ENCODE measurements at regions not wholly inside any gene's neighbourhood (a gene's known extent, or its start where the extent isn't known, plus 50 kb on each side); places are given as distances from the start of the nearest gene placed in this dataset.

DNA sequence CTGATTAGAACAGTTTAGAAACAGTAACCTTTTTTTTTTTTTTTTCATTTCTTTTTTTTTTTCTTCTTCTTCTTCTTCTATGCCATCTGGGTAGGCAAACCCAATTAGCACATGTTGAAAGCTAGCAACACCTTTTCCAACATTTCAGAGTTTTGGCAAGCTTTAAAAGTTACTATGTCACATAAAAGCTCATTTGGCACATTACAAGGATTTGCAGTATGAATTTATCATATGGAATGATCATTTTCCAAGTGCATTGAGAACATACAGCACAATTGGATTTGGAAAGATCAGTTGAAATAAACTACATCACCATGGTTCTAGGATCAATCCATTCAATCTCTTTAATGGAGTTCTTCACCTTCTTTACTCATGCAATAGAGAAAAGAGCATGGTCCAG is 847.0 kb downstream of the LRRTM4 start:
- POLR2A ChIA-PET (ENCODE audit: low non-redundant PET) = no interaction called here
- TF ChIP-seq, protein P1, sequence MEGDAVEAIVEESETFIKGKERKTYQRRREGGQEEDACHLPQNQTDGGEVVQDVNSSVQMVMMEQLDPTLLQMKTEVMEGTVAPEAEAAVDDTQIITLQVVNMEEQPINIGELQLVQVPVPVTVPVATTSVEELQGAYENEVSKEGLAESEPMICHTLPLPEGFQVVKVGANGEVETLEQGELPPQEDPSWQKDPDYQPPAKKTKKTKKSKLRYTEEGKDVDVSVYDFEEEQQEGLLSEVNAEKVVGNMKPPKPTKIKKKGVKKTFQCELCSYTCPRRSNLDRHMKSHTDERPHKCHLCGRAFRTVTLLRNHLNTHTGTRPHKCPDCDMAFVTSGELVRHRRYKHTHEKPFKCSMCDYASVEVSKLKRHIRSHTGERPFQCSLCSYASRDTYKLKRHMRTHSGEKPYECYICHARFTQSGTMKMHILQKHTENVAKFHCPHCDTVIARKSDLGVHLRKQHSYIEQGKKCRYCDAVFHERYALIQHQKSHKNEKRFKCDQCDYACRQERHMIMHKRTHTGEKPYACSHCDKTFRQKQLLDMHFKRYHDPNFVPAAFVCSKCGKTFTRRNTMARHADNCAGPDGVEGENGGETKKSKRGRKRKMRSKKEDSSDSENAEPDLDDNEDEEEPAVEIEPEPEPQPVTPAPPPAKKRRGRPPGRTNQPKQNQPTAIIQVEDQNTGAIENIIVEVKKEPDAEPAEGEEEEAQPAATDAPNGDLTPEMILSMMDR (conservative IDR thresholded peaks at IDR 0.05; ENCODE audit: low read depth) = no peak
- CTCF ChIA-PET = interaction anchor here (1.0 kb wide), 1 partner anchor 13 kb away, joined by 4 read pairs; no protein-coding TSS in a partner anchor
- H3K27ac ChIP-seq = no peak overlapping the region
- DNase-seq (ENCODE audit: low spot score) = no peak

DNA sequence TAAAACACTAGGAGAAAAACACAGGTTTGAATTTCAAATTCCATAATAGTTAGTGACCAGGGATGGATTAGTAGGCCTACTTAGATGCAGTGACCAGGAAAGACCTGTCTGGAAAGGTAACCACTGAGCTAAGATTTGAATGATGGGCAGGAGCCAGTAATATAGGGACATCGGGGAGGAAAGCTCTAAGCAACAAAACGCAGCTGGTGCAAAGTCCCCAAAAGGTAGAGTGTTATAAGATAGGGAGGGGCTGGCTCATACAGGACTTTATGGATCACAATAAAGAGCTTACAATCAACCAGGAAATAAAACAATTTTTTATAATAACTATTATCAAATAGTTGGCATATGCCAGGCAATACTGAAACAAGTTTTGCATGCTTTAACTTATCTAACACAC is 849.4 kb downstream of the LRRTM4 start:
- CTCF ChIA-PET = no interaction called here
- DNase-seq (ENCODE audit: low spot score) = no peak
- POLR2A ChIA-PET (ENCODE audit: low non-redundant PET) = no interaction called here
- TF ChIP-seq, protein P1 (conservative IDR thresholded peaks at IDR 0.05; ENCODE audit: low read depth) = no peak
- H3K27ac ChIP-seq = no peak overlapping the region

DNA sequence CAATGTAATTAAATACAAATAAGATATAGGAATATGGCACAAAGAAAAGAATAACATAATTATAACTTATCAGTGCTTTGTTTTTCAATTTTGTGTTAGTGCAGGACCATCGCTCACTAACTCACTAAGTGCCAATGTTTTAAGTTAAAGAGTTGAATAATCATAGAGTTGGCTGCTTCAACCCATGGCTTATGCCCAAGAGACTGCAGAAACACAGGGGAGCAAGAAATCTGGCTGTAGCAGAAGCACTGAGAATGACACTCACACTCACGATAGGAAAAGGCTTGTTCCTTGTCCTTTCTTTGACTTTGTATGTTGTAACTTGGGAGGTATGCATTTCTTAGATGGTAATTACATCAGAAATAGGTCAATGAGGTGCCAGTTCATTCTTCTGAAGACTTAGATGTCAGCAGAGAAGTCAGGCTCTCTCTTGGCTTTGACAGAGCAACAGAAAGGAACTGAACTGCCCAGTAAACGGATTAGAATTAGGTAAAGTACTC is 852.2 kb downstream of the LRRTM4 start:
- ChIA-PET POLR2A (ENCODE audit: low non-redundant PET) (no interaction called here), CTCF (no interaction called here)
- H3K27ac ChIP-seq = no peak overlapping the region
- DNase-seq (ENCODE audit: low spot score) = no peak
- TF ChIP-seq, protein P1 (conservative IDR thresholded peaks at IDR 0.05; ENCODE audit: low read depth) = no peak

DNA sequence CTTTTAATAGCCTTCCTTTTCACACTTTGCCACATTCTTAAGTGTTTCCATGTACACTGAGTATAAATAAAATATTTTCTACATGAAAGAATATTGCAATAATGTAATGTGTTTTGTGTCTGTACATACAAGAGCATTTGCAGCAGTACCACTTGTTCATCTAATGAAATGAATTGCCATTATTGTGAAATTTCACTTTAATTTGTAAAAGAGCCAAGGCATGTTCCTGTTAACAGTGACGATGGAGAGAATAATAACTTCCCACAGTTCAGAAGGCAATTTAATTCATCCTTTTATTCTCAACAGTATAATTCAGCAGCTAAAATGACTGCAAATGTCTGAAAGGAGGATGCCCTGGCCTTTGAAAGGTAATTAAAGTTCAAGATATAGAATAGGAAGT is 853.9 kb downstream of the LRRTM4 start:
- ChIA-PET POLR2A (ENCODE audit: low non-redundant PET) (no interaction called here), CTCF (interaction anchor here (0.6 kb wide), 1 partner anchor 670 kb away, joined by 3 read pairs; no protein-coding TSS in a partner anchor)
- H3K27ac ChIP-seq = no peak overlapping the region

DNA sequence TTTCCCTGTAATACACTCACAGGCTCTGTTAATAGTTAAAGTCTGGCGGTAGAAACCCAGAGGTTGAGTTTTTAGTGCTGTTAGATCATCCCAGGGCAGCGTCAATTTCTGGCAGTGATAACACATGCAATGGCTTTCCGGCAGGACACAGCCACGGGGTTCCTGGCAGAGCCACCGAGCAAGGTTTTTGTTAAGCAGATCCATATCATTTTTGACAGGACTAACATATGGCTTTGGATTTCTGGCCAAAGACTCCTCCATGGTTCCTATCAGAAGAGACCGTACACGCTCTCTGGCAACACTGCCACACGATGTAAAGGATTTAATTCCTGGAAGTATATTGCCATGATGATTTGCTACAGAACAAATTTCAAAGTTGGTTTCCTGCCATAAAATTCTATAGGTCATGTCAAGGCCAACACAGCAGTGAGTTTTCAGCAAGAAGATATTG is 854.3 kb downstream of the LRRTM4 start:
- TF ChIP-seq, protein P1 (conservative IDR thresholded peaks at IDR 0.05; ENCODE audit: low read depth) = no peak
- POLR2A ChIA-PET (ENCODE audit: low non-redundant PET) = no interaction called here
- DNase-seq (ENCODE audit: low spot score) = no peak
- CTCF ChIA-PET = no interaction called here
- H3K27ac ChIP-seq = no peak overlapping the region

More for the DNA sequence above, 853.9 kb downstream of the LRRTM4 start:
- TF ChIP-seq, protein P1 (conservative IDR thresholded peaks at IDR 0.05; ENCODE audit: low read depth) = no peak
- DNase-seq (ENCODE audit: low spot score) = no peak

DNA sequence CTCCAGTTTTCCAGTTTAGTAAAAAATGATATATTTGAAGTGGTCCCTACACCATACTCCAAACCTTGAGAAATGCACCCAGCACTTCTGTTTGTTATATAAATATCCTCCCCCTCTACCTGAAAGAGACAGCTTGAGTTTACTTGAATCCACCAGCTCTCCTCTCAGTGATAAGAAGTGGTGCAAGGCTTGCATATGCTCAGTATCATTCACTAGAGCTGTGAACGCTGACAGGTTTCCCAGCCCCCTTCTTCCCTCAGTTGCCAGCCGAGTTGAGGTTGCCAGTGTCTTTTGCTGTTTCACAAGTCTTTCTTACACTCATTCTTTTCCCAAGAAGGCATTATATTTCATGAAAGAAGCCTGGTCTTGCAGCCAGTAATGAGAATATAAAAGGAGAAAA is 880.0 kb downstream of the LRRTM4 start:
- H3K27ac ChIP-seq = no peak overlapping the region
- POLR2A ChIA-PET (ENCODE audit: low non-redundant PET) = no interaction called here
- TF ChIP-seq, protein P1 (conservative IDR thresholded peaks at IDR 0.05; ENCODE audit: low read depth) = no peak
- no peak for DNase-seq (ENCODE audit: low spot score)
- CTCF ChIA-PET = interaction anchor here (0.7 kb wide), 1 partner anchor 543 kb away, joined by 3 read pairs; no protein-coding TSS in a partner anchor

Measured in RWPE1 (cell line).